ENCODE measurements at regions not wholly inside any gene's neighbourhood (a gene's known extent, or its start where the extent isn't known, plus 50 kb on each side); places are given as distances from the start of the nearest gene placed in this dataset.

DNA sequence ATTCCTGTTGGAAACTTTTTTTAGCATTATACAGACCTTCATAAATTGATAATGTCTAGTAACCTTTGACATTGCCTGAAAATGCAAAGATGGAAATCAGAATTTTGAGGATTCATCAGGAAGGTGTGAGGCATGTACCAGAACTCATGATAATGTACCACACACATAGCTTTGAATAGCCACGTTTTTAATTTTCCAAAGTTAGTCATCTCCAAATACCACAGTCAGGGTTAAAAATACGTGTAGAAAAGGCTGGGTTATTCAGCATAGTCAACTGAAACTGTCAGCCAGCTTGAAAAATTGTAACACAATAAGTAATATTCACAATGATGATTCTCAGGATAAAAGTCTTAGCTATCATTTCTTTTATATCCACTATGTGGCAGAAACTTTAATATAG is 102.0 kb upstream of the THRB start:
- no peak for DNase-seq (ENCODE audit: low read depth)

DNA sequence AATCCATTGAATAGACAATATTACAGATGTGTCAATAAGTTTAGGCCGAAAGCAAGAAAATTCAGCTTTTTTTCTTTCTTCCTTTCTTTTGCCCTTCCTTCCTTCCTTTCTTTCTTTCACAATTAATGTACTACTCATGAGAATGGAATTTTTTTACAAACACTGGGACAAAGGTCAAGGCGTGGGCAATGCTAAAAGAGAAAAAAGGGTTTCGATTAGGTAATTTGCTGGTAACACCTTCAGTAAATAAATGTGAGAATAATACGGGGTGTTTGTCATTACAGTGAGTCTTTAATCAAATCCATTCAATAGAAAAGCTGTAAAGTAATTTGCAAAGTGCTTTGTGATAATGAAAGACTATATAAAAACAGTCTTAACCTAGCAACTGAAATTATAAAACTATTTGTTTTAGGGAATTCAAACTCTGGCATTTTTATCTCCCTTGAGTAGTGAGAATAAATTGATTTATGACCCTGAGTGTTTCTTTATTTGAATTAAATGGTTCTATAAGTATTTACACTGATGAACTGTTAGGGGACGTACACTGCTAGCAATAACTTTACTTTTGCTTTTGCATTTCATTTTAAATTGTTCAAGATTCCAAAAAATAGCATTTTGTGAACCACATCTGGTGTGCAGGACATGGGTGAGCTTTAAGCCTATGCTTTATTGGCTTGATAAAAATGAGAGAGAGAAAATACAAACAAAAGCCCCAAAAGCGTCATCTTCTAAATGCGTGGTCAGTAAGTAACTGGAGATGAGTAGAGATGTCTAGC is 104.2 kb upstream of the THRB start:
- no peak for DNase-seq (ENCODE audit: low read depth)

GRCh38 chr3:24601066-24601939 is 106.7 kb upstream of the THRB start:
- no peak for DNase-seq (ENCODE audit: low read depth)

DNA sequence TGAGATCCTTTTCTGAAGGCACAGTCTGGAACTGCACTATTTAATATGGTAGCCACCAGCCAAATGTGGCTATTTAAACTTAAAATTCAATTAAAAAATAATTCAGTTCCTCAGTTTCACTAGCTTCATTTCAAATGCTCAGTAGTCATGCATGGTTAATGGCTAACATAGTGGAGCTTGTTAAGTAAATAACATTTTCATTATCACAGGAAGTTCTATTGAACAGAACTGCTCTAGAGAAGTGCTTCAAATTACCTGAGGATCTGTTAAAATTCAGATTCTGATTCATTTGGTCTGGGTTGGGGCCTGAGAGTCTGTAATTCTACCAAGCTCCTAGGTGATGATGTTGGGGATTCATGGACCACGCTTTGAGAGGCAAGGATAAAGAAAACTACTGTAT is 109.6 kb upstream of the THRB start:
- DNase-seq (ENCODE audit: low read depth): no peak

DNA sequence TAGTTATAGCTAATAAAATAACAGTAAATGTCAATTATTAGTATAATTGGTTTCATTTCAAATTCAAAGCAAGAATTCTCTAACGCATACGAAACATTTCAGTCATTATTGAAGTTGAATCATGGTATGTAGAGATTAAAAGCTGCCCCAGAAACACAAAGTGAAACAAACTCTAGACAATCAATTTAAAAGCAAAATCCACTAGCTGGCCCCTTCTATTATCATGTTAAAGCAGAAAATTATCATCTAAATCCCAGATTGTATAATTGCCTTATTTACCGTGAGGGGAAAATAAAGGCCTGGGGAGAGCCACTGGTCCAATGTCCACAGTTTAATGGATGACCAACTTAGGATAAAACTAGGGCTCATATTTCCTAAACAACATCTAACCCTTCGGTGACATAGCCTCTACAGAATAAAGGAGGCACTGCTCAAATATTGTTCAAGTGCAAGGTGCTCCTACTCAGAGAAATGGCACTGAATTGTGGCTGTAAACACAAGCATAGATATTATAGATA is 110.9 kb upstream of the THRB start:
- DNase-seq (ENCODE audit: low read depth): no peak

DNA sequence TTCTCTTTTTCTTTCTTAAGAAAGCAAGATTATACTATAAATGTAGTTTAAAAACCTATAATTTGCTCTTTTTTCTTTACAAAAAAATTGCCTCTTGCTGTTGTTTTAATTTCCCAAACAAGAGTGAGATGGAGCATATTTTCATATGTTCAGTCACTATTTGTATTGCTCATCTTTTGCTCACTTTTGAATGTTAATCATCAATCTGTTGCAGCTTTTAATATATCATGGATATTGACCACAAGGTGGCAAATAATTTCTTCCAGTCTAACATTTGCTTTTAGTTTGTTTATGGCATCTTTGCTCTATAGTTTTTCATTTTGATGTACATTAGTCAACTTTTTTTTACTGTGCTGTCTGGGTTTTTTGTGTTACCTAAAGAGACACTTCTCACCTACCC is 112.6 kb upstream of the THRB start:
- DNase-seq (ENCODE audit: low read depth): no peak

DNA sequence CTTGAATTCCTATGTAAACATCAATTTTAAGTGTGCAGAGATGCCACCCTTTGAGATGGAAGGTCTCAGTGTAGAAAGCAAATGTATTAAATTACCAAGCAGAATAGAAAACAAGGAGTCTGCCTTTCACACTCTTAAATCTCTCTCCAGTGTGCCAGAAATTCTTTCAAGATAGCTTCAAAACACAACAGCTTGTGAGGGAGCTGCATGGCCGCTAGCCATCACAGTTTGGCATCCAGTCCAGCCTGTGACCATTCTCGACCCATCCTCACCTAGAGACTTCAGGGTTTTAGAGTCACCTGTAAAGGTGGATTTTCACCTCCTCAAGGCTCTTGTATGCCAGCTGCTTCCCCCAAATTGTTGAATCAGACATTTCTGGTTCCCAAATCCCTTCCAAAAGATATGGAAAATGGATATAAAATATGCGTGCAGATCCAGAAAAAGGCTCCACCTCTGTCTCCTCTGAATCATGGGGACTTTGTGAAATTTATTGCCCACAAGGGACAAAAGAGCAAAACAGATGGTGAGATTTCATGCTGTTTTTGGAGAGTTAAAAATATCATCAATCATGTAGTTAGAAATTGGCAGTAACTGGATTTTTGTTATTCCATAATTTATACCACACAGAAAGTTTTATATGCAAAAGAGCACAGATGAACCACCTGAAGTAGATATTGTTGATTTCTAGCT is 114.2 kb upstream of the THRB start:
- DNase-seq (ENCODE audit: low read depth): no peak

GRCh38 chr3:24614359-24614758 is 119.7 kb upstream of the THRB start:
- no peak for DNase-seq (ENCODE audit: low read depth)

- DNase-seq (ENCODE audit: low read depth): no peak
Observed at GRCh38 chr3:24615177-24615576, 120.5 kb upstream of the THRB start.

DNA sequence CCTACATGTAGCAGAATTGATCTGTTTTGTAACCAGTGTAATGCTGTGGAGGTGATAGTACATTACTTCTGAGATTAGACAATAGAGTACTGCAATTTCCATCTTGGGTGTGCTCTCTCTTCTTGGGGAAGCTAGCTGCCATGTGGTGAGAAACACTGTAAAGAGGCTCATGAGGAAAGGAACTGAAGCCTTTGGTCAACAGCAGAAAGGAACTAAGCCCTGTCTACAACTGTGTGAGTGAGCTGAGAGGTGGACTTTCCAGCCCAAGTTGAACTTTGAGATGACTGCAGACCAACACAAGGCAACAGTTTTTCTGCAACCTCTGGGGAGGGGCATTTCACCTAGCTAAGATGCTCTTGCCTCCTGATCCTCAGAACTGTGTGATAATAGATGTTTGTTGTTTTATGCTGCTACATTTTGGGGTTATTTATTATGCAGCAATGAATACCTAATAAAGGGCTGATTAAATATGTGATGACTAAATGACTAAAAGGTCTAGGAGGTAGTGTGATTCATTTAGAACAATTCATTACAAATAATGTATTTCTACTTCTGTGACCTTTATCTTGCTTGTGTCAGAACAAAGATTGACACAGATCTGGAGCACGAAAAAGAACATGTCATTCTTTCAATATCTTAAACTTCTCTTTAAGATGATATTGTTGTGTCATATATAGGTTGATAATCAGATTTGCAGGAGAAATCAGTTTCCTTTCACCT is 121.6 kb upstream of the THRB start:
- DNase-seq (ENCODE audit: low read depth): no peak

DNA sequence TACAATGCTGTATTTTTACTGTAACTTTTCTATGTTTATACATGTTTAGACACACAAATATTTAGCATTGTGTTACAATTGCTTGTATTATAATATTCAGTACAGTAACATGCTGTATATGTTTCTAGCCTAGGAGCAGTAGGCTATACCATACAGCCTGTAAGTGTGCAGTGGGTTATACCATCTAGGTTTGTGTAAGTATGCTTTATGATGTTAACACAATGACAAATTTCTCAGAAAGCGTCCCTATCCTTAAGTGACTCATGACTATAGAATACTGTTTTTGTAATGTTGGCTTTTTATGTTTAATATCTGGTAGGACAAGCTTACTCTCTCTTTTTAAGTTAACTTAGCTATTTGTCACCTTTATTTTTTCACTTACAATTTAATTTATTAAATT is 127.5 kb upstream of the THRB start:
- DNase-seq (ENCODE audit: low read depth): no peak

DNA sequence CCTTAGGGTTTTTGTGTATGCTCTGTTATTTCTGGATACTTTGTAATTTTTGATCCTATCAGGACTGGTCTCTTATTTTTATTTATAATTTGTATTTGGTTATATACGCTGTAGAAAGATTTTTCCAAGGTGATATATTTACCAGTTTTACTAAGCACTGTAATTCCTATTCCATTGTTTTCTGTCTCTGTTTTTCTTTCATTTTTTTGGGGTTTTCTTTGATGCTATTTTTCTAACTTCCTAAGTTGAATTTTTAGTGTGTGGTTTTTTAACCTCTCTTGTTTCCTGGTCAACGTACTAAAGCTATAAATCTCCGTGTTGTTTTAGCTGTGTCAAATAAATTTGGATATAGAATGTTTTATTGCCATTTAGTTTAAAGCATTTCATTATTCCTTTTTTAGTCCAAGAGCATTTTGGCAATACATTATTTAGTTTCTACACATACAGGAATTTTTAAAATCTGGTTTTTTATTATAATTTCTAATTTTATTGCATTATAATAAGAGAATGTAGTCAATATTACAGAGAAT is 128.1 kb upstream of the THRB start:
- no peak for DNase-seq (ENCODE audit: low read depth)

GRCh38 chr3:24623657-24624056 is 129.0 kb upstream of the THRB start:
- DNase-seq (ENCODE audit: low read depth): no peak

- DNase-seq (ENCODE audit: low read depth): no peak
Observed at GRCh38 chr3:24624938-24625681, 130.5 kb upstream of the THRB start.

GRCh38 chr3:24628523-24629258 is 134.0 kb upstream of the THRB start:
- DNase-seq (ENCODE audit: low read depth): no peak

DNA sequence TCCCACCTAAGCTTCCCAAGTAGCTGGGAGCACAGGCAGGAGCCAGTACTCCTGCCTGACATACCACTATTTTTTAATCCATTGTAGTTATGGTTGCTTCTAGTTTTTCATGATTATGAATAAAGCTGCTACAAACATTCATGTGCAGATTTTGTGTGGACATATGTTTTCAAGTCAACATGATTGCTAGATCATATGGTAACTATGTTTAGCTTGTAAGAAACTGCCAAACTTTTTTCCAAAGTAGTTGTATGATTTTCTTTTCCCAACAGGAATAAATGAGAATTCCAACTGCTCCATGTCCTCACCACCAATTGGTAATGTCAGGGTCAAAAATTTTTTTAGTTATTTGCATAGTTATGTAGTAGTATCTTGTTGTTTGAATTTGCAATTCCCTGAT is 136.8 kb upstream of the THRB start:
- DNase-seq (ENCODE audit: low read depth): no peak

DNA sequence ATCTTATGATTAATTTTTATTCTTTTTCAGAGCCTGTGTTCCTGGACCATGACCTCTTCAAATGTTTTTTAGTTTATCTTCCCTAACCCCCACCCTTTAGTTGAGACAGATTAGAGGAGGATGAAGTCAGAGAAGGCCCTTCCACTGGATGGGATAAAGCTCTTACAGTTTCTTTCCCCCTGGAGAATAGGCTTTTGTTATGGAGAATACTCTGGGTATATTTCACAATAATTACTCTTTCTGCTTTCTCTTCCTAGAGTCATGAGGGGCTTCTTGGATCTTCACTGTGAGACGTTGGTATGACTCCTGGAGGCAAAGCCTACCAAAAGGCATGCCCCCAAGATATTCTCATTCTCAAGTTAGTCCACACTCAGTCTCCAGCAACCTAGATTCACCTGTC is 144.4 kb upstream of the THRB start:
- DNase-seq (ENCODE audit: low read depth): no peak

- no peak for DNase-seq (ENCODE audit: low read depth)
Observed at GRCh38 chr3:24639481-24640329, 145.1 kb upstream of the THRB start.

DNA sequence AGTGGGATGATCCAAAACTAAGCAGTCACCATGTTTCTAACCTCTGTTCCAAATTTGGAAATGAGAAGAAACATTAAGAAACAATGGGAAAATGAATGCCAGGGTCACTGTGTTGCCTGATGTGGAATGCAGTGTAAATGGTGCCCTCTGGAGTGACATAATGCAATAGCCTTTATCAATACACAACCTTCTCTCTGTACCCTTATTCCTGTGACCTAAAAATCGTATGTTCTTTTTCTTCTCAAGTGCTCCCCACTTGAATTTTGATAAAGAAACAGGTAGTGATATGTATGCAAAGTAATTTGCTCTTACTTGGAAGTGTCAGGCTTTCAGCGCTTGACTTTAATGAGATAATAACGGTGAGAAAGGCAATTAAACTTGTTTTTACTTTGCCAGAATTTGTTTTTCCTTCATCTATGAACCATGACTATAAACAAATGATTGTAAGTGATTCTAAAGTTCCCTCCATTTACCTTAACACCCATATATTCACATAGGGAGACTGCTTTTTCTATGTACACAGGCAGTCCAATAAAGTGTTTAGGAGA is 145.8 kb upstream of the THRB start:
- no peak for DNase-seq (ENCODE audit: low read depth)

Measured in stimulated activated CD8-positive, alpha-beta memory T cell treated with anti-CD3 and anti-CD28 coated beads, Interleukin-12 subunit alpha, Interleukin-12 subunit beta, amount 100 ng/mL, for 1 hour (primary cell).